Esophagus squamous epithelium (tissue), 5 donors: ENCODE measurements at regions not wholly inside any gene's neighbourhood (a gene's known extent, or its start where the extent isn't known, plus 50 kb on each side); places are given as distances from the start of the nearest gene placed in this dataset.

Experiments used
- DNase-seq: peaks from one replicate; lab custom pipeline; 2025; lab: John Stamatoyannopoulos, UW
- H3K27ac ChIP-seq, 4 donors: fragments of 200-600 bp; sonication (generic); one replicate each; pipeline ENCODE4 v1.5.1; 2016 to 2019; ENCODE audit warnings: mild to moderate bottlenecking in 1 of 4
- H3K27me3 ChIP-seq, 4 donors: fragments of 200-600 bp; sonication (generic); 1 replicate in 3 of 4; 2 replicates in 1 of 4; pipeline versions ENCODE4 v1.5.1 to v1.6.0; 2017 to 2021; ENCODE audit warnings: antibody characterized with exemption in 1 of 4
- H3K36me3 ChIP-seq, 3 donors: fragments of 200-600 bp; sonication (generic); one replicate each; pipeline ENCODE4 v1.5.1; 2016 to 2019
- H3K4me1 ChIP-seq, 3 donors: fragments of 200-600 bp; sonication (generic); one replicate each; pipeline ENCODE4 v1.5.1; 2017 to 2019
- H3K4me3 ChIP-seq, 4 donors: fragments of 200-600 bp; sonication (generic); 1 replicate in 3 of 4; 2 replicates in 1 of 4; pipeline ENCODE4 v1.5.1; 2016 to 2019; ENCODE audit warnings: mild to moderate bottlenecking in 2 of 4, moderate library complexity in 1 of 4
- H3K9me3 ChIP-seq, 3 donors: fragments of 200-600 bp; sonication (generic); one replicate each; pipeline ENCODE4 v1.5.1; 2016 to 2019
- POLR2A ChIP-seq, 4 donors: fragments of 450-650 bp; IDR thresholded peaks; one replicate each; pipeline ENCODE4 v1.6.1; 2017; ENCODE audit warnings: antibody characterized with exemption in 4 of 4, mild to moderate bottlenecking in 4 of 4, moderate library complexity in 3 of 4
- WGBS, 2 donors: methylation state at CpG; one replicate each; pipeline ENCODE4 v1.1.5; 2018; 5-methylcytosine and 5-hydroxymethylcytosine counted together
- intact Hi-C: fragments of 100-400 bp; cut with DNase I; formaldehyde crosslinking; loops from one replicate; pipeline ENCODE4 v1.15.0; 2022
- TF ChIP-seq, protein P1 (sequence below), 6 experiments: fragments of 450-650 bp in 4 of 6; fragments of 200-600 bp in 2 of 6; sonication (generic) in 2 of 6; IDR thresholded peaks; one replicate each; pipeline ENCODE4 v1.5.1; 2016 to 2019; ENCODE audit warnings: antibody characterized with exemption in 6 of 6, mild to moderate bottlenecking in 4 of 6, moderate library complexity in 4 of 6
- donor health status: DM: yes; HTN: yes; CAD: no.

DNA sequence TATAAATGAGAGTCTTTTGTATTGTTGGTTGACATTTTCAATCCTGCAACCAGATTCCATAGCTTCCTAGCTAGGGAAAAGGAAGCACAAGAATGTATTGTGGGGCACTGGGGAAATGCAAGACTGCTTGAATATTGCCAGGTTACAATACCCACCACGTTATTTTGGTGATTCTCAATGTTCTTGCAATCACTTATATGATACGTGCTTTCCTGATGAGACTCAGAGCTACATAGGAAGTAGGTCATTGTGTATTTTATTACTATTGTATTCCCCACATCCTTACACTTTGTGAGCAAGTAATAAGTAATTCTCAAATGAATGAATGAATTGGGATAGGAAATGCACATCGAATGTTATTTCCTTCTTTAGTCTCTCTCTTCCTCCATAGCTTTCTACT is 217.1 kb upstream of the CD180 start:
- intact Hi-C loops, result no loop called here
- Histone ChIP-seq H3K4me3 (no peak overlapping the region), H3K9me3 (no peaks in the 10 kb centered on the region), H3K4me1 (no peaks in the 10 kb centered on the region), H3K36me3 (no peaks in the 10 kb centered on the region), H3K27me3 (no peaks in the 10 kb centered on the region), H3K27ac (no peak overlapping the region)
- TF ChIP-seq, protein P1, sequence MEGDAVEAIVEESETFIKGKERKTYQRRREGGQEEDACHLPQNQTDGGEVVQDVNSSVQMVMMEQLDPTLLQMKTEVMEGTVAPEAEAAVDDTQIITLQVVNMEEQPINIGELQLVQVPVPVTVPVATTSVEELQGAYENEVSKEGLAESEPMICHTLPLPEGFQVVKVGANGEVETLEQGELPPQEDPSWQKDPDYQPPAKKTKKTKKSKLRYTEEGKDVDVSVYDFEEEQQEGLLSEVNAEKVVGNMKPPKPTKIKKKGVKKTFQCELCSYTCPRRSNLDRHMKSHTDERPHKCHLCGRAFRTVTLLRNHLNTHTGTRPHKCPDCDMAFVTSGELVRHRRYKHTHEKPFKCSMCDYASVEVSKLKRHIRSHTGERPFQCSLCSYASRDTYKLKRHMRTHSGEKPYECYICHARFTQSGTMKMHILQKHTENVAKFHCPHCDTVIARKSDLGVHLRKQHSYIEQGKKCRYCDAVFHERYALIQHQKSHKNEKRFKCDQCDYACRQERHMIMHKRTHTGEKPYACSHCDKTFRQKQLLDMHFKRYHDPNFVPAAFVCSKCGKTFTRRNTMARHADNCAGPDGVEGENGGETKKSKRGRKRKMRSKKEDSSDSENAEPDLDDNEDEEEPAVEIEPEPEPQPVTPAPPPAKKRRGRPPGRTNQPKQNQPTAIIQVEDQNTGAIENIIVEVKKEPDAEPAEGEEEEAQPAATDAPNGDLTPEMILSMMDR (IDR thresholded peaks at IDR 0.05), result no peak
- no peak for TF ChIP-seq POLR2A (IDR thresholded peaks at IDR 0.05)
- DNase-seq, result no peak
- 64 to 71% methylated on average over 3 of the region's 3 CpGs for WGBS, 2 donors

DNA sequence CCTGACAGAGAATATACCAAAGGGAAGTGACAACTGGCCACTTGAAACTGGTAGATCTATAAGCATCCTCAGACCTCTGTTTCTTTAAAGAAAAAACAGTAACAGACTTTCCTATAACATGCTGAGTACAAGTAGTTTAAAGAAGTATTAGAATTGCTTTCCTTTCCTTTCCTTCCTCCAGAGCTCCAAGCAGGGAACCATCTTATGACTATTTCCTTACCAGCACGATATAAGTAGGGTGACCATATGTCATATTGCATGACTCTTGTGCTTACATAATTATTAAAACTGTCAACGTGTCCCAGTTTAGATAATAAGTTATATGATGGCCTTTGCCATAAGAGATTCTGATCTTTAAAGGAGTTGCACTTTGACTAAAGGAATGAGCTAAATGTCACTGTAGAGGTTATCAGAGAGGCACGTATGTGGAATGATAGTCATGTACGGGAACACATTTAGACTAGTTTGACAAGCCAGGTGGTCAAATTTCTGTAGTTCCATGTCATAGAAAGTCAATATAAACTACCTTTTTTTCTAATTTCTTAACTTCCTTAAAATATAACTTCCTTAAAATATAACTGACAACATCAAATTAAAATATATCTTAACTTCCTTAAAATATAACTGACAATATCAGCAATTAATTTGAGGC is 212.7 kb upstream of the CD180 start:
- Histone ChIP-seq H3K4me1 (no peaks in the 10 kb centered on the region), H3K4me3 (no peak overlapping the region), H3K27me3 (no peaks in the 10 kb centered on the region), H3K27ac (no peak overlapping the region), H3K9me3 (no peaks in the 10 kb centered on the region), H3K36me3 (no peaks in the 10 kb centered on the region)
- DNase-seq, result no peak
- WGBS, 2 donors, result 65 to 72% methylated on average over 4 of the region's 4 CpGs
- TF ChIP-seq, protein P1 (IDR thresholded peaks at IDR 0.05), result no peak
- no peak for TF ChIP-seq POLR2A (IDR thresholded peaks at IDR 0.05)
- intact Hi-C loops, result no loop called here

DNA sequence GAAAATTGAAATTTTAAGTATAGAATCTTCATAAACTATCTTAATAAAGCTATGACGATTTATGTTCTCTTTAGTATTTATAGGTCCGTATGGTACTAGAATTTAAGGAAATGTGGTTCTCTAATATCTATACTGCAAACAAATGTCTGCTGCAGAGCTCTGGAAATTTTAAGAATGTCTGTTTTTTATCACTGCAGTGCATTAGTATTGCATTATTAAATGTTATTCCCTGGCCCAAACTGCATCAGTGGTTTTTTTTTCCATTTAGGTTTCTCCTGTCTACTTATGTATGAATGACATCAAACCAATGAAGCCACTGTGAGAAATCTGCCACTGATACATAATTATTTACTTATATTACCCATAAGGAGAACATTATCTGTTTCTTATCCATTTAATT is 211.4 kb upstream of the CD180 start:
- DNase-seq, result no peak
- no peaks in the 10 kb centered on the region for H3K9me3 ChIP-seq
- WGBS, 2 donors, result 66 to 82% methylated on average over 2 of the region's 2 CpGs
- H3K36me3 ChIP-seq, result no peaks in the 10 kb centered on the region
- no peak overlapping the region for H3K4me3 ChIP-seq
- intact Hi-C loops, result no loop called here
- no peak for TF ChIP-seq POLR2A (IDR thresholded peaks at IDR 0.05)
- TF ChIP-seq, protein P1 (IDR thresholded peaks at IDR 0.05), result no peak
- no peak overlapping the region for H3K27ac ChIP-seq
- H3K4me1 ChIP-seq, result no peaks in the 10 kb centered on the region
- H3K27me3 ChIP-seq, result no peaks in the 10 kb centered on the region

DNA sequence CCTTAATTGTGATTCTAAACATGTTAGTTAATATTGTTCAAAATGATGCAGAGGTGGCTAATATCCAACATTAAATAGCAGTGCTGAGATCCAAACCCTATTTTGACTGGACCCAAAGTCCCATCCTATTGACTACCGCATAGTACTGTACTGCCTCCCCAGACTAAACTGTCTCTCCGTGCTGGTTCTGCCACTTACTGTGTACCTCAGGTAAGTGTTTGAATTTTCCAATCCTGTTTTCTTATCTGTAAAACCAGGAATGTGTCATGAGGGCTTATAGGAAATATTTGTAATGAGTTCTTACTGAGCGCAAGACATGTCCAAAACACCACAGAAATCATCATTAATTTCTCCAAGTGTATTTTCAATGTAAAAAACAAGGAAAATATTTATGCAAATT is 209.2 kb upstream of the CD180 start:
- no peak overlapping the region for H3K4me3 ChIP-seq
- no peaks in the 10 kb centered on the region for H3K36me3 ChIP-seq
- 94 to 100% methylated on average over 3 of the region's 3 CpGs for WGBS, 2 donors
- no peaks in the 10 kb centered on the region for H3K4me1 ChIP-seq
- TF ChIP-seq, protein P1 (IDR thresholded peaks at IDR 0.05), result no peak
- no peak for TF ChIP-seq POLR2A (IDR thresholded peaks at IDR 0.05)
- intact Hi-C loops, result no loop called here
- no peaks in the 10 kb centered on the region for H3K27me3 ChIP-seq
- H3K9me3 ChIP-seq, result no peaks in the 10 kb centered on the region
- H3K27ac ChIP-seq, result no peak overlapping the region
- no peak for DNase-seq

DNA sequence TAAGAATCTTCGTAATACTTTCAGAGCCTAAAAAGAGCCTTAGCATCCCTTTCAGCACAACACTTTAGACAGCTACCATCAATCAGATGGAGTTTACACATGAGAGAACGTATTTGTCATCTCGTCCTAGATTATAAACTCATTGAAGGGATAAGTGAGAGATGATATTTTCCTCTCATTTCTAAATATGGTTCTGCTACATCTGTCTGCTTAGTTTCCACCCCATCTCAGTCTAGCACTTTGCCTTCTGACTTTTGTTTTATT is 208.4 kb upstream of the CD180 start:
- intact Hi-C loops, result no loop called here
- 67 to 70% methylated on average over 3 of the region's 3 CpGs for WGBS, 2 donors

More for the DNA sequence above, 208.4 kb upstream of the CD180 start:
- Histone ChIP-seq H3K27ac (no peak overlapping the region), H3K4me3 (no peak overlapping the region), H3K27me3 (no peaks in the 10 kb centered on the region), H3K36me3 (no peaks in the 10 kb centered on the region), H3K4me1 (no peaks in the 10 kb centered on the region), H3K9me3 (no peaks in the 10 kb centered on the region)
- DNase-seq, result no peak
- TF ChIP-seq, protein P1 (IDR thresholded peaks at IDR 0.05), result no peak
- TF ChIP-seq POLR2A (IDR thresholded peaks at IDR 0.05), result no peak
